ENCODE measurements at regions not wholly inside any gene's neighbourhood (a gene's known extent, or its start where the extent isn't known, plus 50 kb on each side); places are given as distances from the start of the nearest gene placed in this dataset.
A peak's percentile ranks its signal among the peaks of the same experiment; 100 is the strongest.

GRCh38 chr4:183828125-183828524, 77.0 kb upstream of the STOX2 start:
- no peak for DNase-seq (ENCODE audit: low read depth, low spot score)
- H3K9me1 ChIP-seq (ENCODE audit: control insufficient read depth, extremely low read depth, insufficient read depth, low read length) = no peaks in the 10 kb centered on the region
- no peaks in the 10 kb centered on the region for H3K9me3 ChIP-seq (ENCODE audit: control insufficient read depth, low read depth, low read length)
- dilution Hi-C loops (cut with MboI; ENCODE audit: extremely low pct_ligation_motif_present, low sequenced_read_pairs) = no loop called here
- H3K4me2 ChIP-seq (ENCODE audit: control insufficient read depth, extremely low read depth, insufficient read depth, low read depth, low read length) = peak overlapping the region; percentile 44
- no peak overlapping the region for H3K9ac ChIP-seq (ENCODE audit: control insufficient read depth, extremely low read depth, insufficient read depth, low read length)
- no peak for TF ChIP-seq EZH2 (IDR thresholded peaks at IDR 0.05; ENCODE audit: low read length)
- TF ChIP-seq, protein P1, sequence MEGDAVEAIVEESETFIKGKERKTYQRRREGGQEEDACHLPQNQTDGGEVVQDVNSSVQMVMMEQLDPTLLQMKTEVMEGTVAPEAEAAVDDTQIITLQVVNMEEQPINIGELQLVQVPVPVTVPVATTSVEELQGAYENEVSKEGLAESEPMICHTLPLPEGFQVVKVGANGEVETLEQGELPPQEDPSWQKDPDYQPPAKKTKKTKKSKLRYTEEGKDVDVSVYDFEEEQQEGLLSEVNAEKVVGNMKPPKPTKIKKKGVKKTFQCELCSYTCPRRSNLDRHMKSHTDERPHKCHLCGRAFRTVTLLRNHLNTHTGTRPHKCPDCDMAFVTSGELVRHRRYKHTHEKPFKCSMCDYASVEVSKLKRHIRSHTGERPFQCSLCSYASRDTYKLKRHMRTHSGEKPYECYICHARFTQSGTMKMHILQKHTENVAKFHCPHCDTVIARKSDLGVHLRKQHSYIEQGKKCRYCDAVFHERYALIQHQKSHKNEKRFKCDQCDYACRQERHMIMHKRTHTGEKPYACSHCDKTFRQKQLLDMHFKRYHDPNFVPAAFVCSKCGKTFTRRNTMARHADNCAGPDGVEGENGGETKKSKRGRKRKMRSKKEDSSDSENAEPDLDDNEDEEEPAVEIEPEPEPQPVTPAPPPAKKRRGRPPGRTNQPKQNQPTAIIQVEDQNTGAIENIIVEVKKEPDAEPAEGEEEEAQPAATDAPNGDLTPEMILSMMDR (optimal IDR thresholded peaks at IDR 0.05 in 1 of 3, IDR thresholded peaks at IDR 0.05 in 1 of 3, conservative IDR thresholded peaks at IDR 0.05 in 1 of 3; ENCODE audit: extremely low read depth in 1 of 3, insufficient read depth in 2 of 3, low read length in 3 of 3) = no peak
- H3K79me2 ChIP-seq (ENCODE audit: control insufficient read depth, insufficient read depth, low read length) = no peaks in the 10 kb centered on the region
- H3K4me1 ChIP-seq (ENCODE audit: control insufficient read depth, extremely low read depth, insufficient read depth, low read length) = peaks cover 34% of the 10 kb centered on the region
- H4K20me1 ChIP-seq (ENCODE audit: control insufficient read depth, extremely low read depth, insufficient read depth, low read length) = no peaks in the 10 kb centered on the region
- no peaks in the 10 kb centered on the region for H3K36me3 ChIP-seq (ENCODE audit: control insufficient read depth in 2 of 2, extremely low read depth in 1 of 2, insufficient read depth in 2 of 2, low read length in 2 of 2)
- H3K4me3 ChIP-seq (ENCODE audit: control insufficient read depth in 2 of 3, extremely low read depth in 1 of 3, insufficient read depth in 2 of 3, low read depth in 1 of 3, low read length in 3 of 3) = no peak overlapping the region
- H3K27me3 ChIP-seq (ENCODE audit: control insufficient read depth, extremely low read depth, insufficient read depth, low read length) = no peaks in the 10 kb centered on the region
- peak overlapping the region; percentile 38 for H2AFZ ChIP-seq (ENCODE audit: control insufficient read depth, low read length)
- H3K27ac ChIP-seq (ENCODE audit: control insufficient read depth, insufficient read depth, low read length) = no peak overlapping the region
- FAIRE-seq = peak; percentile 67

- Histone ChIP-seq H3K9me1 (ENCODE audit: control insufficient read depth, extremely low read depth, insufficient read depth, low read length) (no peaks in the 10 kb centered on the region), H3K4me1 (ENCODE audit: control insufficient read depth, extremely low read depth, insufficient read depth, low read length) (peaks cover 33% of the 10 kb centered on the region), H3K9ac (ENCODE audit: control insufficient read depth, extremely low read depth, insufficient read depth, low read length) (no peak overlapping the region), H2AFZ (ENCODE audit: control insufficient read depth, low read length) (no peak overlapping the region), H3K9me3 (ENCODE audit: control insufficient read depth, low read depth, low read length) (no peaks in the 10 kb centered on the region), H3K27ac (ENCODE audit: control insufficient read depth, insufficient read depth, low read length) (no peak overlapping the region), H3K4me2 (ENCODE audit: control insufficient read depth, extremely low read depth, insufficient read depth, low read depth, low read length) (no peak overlapping the region), H4K20me1 (ENCODE audit: control insufficient read depth, extremely low read depth, insufficient read depth, low read length) (no peaks in the 10 kb centered on the region), H3K79me2 (ENCODE audit: control insufficient read depth, insufficient read depth, low read length) (no peaks in the 10 kb centered on the region), H3K27me3 (ENCODE audit: control insufficient read depth, extremely low read depth, insufficient read depth, low read length) (no peaks in the 10 kb centered on the region), H3K36me3 (ENCODE audit: control insufficient read depth in 2 of 2, extremely low read depth in 1 of 2, insufficient read depth in 2 of 2, low read length in 2 of 2) (no peaks in the 10 kb centered on the region), H3K4me3 (ENCODE audit: control insufficient read depth in 2 of 3, extremely low read depth in 1 of 3, insufficient read depth in 2 of 3, low read depth in 1 of 3, low read length in 3 of 3) (no peak overlapping the region)
- FAIRE-seq (no peak), DNase-seq (ENCODE audit: low read depth, low spot score) (no peak)
- dilution Hi-C loops (cut with MboI; ENCODE audit: extremely low pct_ligation_motif_present, low sequenced_read_pairs) = no loop called here
- no peak for TF ChIP-seq EZH2 (IDR thresholded peaks at IDR 0.05; ENCODE audit: low read length)
These were observed 76.3 kb upstream of the STOX2 start for GRCh38 chr4:183828839-183829238.

- Histone ChIP-seq H3K9ac (ENCODE audit: control insufficient read depth, extremely low read depth, insufficient read depth, low read length) (peak overlapping the region; percentile 22), H3K27me3 (ENCODE audit: control insufficient read depth, extremely low read depth, insufficient read depth, low read length) (no peaks in the 10 kb centered on the region), H3K4me2 (ENCODE audit: control insufficient read depth, extremely low read depth, insufficient read depth, low read depth, low read length) (peak overlapping the region; percentile 0), H3K79me2 (ENCODE audit: control insufficient read depth, insufficient read depth, low read length) (no peaks in the 10 kb centered on the region), H3K4me3 (ENCODE audit: control insufficient read depth in 2 of 3, extremely low read depth in 1 of 3, insufficient read depth in 2 of 3, low read depth in 1 of 3, low read length in 3 of 3) (no peak overlapping the region), H3K4me1 (ENCODE audit: control insufficient read depth, extremely low read depth, insufficient read depth, low read length) (peaks cover 42% of the 10 kb centered on the region), H3K36me3 (ENCODE audit: control insufficient read depth in 2 of 2, extremely low read depth in 1 of 2, insufficient read depth in 2 of 2, low read length in 2 of 2) (no peaks in the 10 kb centered on the region), H3K27ac (ENCODE audit: control insufficient read depth, insufficient read depth, low read length) (no peak overlapping the region), H3K9me1 (ENCODE audit: control insufficient read depth, extremely low read depth, insufficient read depth, low read length) (no peaks in the 10 kb centered on the region), H4K20me1 (ENCODE audit: control insufficient read depth, extremely low read depth, insufficient read depth, low read length) (no peaks in the 10 kb centered on the region), H2AFZ (ENCODE audit: control insufficient read depth, low read length) (peak overlapping the region; percentile 16), H3K9me3 (ENCODE audit: control insufficient read depth, low read depth, low read length) (no peaks in the 10 kb centered on the region)
- dilution Hi-C loops (cut with MboI; ENCODE audit: extremely low pct_ligation_motif_present, low sequenced_read_pairs) = no loop called here
- TF ChIP-seq EZH2 (IDR thresholded peaks at IDR 0.05; ENCODE audit: low read length) = no peak
- TF ChIP-seq, protein P1 (optimal IDR thresholded peaks at IDR 0.05 in 1 of 3, IDR thresholded peaks at IDR 0.05 in 1 of 3, conservative IDR thresholded peaks at IDR 0.05 in 1 of 3; ENCODE audit: extremely low read depth in 1 of 3, insufficient read depth in 2 of 3, low read length in 3 of 3) = no peak
- no peak for FAIRE-seq
- DNase-seq (ENCODE audit: low read depth, low spot score) = no peak
These were observed 74.6 kb upstream of the STOX2 start for GRCh38 chr4:183830438-183830985.

All from keratinocyte (primary cell).